ENCODE measurements at regions not wholly inside any gene's neighbourhood (a gene's known extent, or its start where the extent isn't known, plus 50 kb on each side); places are given as distances from the start of the nearest gene placed in this dataset.

- no peak for DNase-seq (ENCODE audit: low spot score)
These were observed 402.9 kb downstream of the TBL1XR1 start for GRCh38 chr3:176794406-176794805.

GRCh38 chr3:176789947-176790346, 407.3 kb downstream of the TBL1XR1 start:
- DNase-seq (ENCODE audit: low spot score): no peak

GRCh38 chr3:176789281-176789705, 408.0 kb downstream of the TBL1XR1 start:
- peak; percentile 13 for DNase-seq (ENCODE audit: low spot score)

- no peak for DNase-seq (ENCODE audit: low spot score)
These were observed 409.8 kb downstream of the TBL1XR1 start for GRCh38 chr3:176787506-176787905.

- no peak for DNase-seq (ENCODE audit: low spot score)
These were observed 412.1 kb downstream of the TBL1XR1 start for GRCh38 chr3:176785171-176785570.

- DNase-seq (ENCODE audit: low spot score): peak; percentile 36
These were observed 416.5 kb downstream of the TBL1XR1 start for GRCh38 chr3:176780766-176781165.

- no peak for DNase-seq (ENCODE audit: low spot score)
These were observed 420.6 kb downstream of the TBL1XR1 start for GRCh38 chr3:176776622-176777175.

- no peak for DNase-seq (ENCODE audit: low spot score)
These were observed 427.6 kb downstream of the TBL1XR1 start for GRCh38 chr3:176769547-176770190.

GRCh38 chr3:176767385-176767784, 429.9 kb downstream of the TBL1XR1 start:
- no peak for DNase-seq (ENCODE audit: low spot score)

- no peak for DNase-seq (ENCODE audit: low spot score)
These were observed 430.4 kb downstream of the TBL1XR1 start for GRCh38 chr3:176766862-176767261.

GRCh38 chr3:176765382-176765900, 431.8 kb downstream of the TBL1XR1 start:
- DNase-seq (ENCODE audit: low spot score): no peak

GRCh38 chr3:176759815-176760506, 437.3 kb downstream of the TBL1XR1 start:
- DNase-seq (ENCODE audit: low spot score): no peak

GRCh38 chr3:176757429-176757828, 439.9 kb downstream of the TBL1XR1 start:
- no peak for DNase-seq (ENCODE audit: low spot score)

- no peak for DNase-seq (ENCODE audit: low spot score)
These were observed 441.3 kb downstream of the TBL1XR1 start for GRCh38 chr3:176755977-176756376.

- DNase-seq (ENCODE audit: low spot score): no peak
These were observed 441.7 kb downstream of the TBL1XR1 start for GRCh38 chr3:176755552-176755951.

- DNase-seq (ENCODE audit: low spot score): no peak
These were observed 455.6 kb downstream of the TBL1XR1 start for GRCh38 chr3:176741664-176742047.

- no peak for DNase-seq (ENCODE audit: low spot score)
These were observed 456.2 kb downstream of the TBL1XR1 start for GRCh38 chr3:176740906-176741663.

GRCh38 chr3:176739159-176739558, 458.1 kb downstream of the TBL1XR1 start:
- DNase-seq (ENCODE audit: low spot score): no peak

GRCh38 chr3:176737480-176738110, 459.7 kb downstream of the TBL1XR1 start:
- DNase-seq (ENCODE audit: low spot score): no peak

GRCh38 chr3:176734146-176734545, 463.1 kb downstream of the TBL1XR1 start:
- peak; percentile 60 for DNase-seq (ENCODE audit: low spot score)

GRCh38 chr3:176724394-176724759, 472.9 kb downstream of the TBL1XR1 start:
- DNase-seq (ENCODE audit: low spot score): no peak

GRCh38 chr3:176723758-176724393, 473.4 kb downstream of the TBL1XR1 start:
- DNase-seq (ENCODE audit: low spot score): no peak
